ENCODE measurements at regions not wholly inside any gene's neighbourhood (a gene's known extent, or its start where the extent isn't known, plus 50 kb on each side); places are given as distances from the start of the nearest gene placed in this dataset.

DNA sequence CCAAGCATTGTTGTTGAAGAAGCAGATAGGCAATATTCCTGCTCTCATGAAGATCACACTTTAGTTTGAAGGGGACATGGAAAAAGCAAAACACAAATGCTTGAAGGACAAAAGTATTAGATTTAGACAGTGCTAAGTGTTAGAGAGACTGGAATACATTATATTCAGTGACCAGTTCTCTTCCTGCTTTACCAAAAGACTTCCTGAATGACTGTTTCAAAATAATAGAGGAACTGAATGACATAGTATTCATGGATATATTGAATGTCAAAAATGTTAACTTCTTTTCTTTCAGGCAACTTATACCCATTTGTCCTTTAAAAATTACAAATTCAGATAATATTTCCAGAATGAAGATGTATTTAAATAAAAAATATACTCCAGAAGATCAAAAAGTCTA, 178.0 kb upstream of the IVNS1ABP start:
- no peak for TF ChIP-seq CTCF (IDR thresholded peaks at IDR 0.05)
- no peak for TF ChIP-seq POLR2A (IDR thresholded peaks at IDR 0.05)
